PC-9 (cell line): ENCODE measurements at regions not wholly inside any gene's neighbourhood (a gene's known extent, or its start where the extent isn't known, plus 50 kb on each side); places are given as distances from the start of the nearest gene placed in this dataset.

Experiments
- CTCF ChIP-seq: fragments of 200-600 bp; sonication (generic); conservative IDR thresholded peaks from 2 replicates; pipeline ENCODE4 v1.6.1; 2017; ENCODE audit warnings: mixed run types, antibody characterized with exemption, mild to moderate bottlenecking, moderate library complexity
- EZH2 ChIP-seq: fragments of 200-600 bp; sonication (generic); IDR thresholded peaks from 2 replicates; pipeline ENCODE4 v1.8.0; 2017; ENCODE audit warnings: antibody characterized with exemption, low read depth

DNA sequence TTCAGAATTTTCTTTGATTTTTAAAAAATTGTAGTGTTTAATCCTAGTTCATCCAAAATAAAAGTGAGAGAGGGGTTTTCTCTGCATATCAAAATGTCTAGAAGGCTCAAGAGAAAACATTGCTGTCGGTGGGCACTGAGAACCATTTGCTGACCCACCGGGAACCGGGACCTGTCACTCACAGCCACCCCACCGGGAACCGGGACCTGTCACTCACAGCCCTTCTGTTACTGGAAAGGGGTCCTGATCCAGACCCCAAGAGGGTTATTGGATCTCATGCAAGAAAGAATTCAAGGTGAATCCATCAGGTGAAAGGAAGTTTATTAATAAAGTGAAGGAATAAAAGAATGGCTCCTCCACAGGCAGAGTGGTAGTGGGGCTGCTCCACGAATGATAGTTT, 106.0 kb upstream of the SFSWAP start:
- TF ChIP-seq CTCF (no peak), EZH2 (no peak)
